Stimulated activated CD4-positive, alpha-beta T cell treated with anti-CD3 and anti-CD28 coated beads, Interleukin-1b, Interleukin-23, amount 100 ng/mL, for 4 hours (primary cell): ENCODE measurements at regions not wholly inside any gene's neighbourhood (a gene's known extent, or its start where the extent isn't known, plus 50 kb on each side); places are given as distances from the start of the nearest gene placed in this dataset.

ENCODE experiments used
- DNase-seq, 2 donors: peaks; one replicate each; pipeline ENCODE4 v3.0.0-alpha.2; 2020; ENCODE audit warnings: low read depth in 2 of 2

GRCh38 chr13:106238690-106239089 is 296.8 kb downstream of the EFNB2 start:
- DNase-seq: no peak

GRCh38 chr13:106234636-106235035 is 300.8 kb downstream of the EFNB2 start:
- DNase-seq: no peak

GRCh38 chr13:106233134-106233735 is 302.2 kb downstream of the EFNB2 start:
- DNase-seq: no peak

- no peak for DNase-seq
These were observed 302.8 kb downstream of the EFNB2 start for GRCh38 chr13:106232681-106233080.

- DNase-seq: no peak
These were observed 305.0 kb downstream of the EFNB2 start for GRCh38 chr13:106230450-106230849.

GRCh38 chr13:106225126-106225525 is 310.3 kb downstream of the EFNB2 start:
- DNase-seq: no peak

GRCh38 chr13:106220211-106220610 is 315.3 kb downstream of the EFNB2 start:
- DNase-seq: no peak

- no peak for DNase-seq
These were observed 322.3 kb downstream of the EFNB2 start for GRCh38 chr13:106213028-106213757.

GRCh38 chr13:106212386-106213010 is 323.0 kb downstream of the EFNB2 start:
- no peak for DNase-seq

- no peak for DNase-seq
These were observed 325.1 kb downstream of the EFNB2 start for GRCh38 chr13:106210324-106210723.

- DNase-seq: no peak
These were observed 329.6 kb downstream of the EFNB2 start for GRCh38 chr13:106205871-106206270.

- DNase-seq: no peak
These were observed 338.0 kb downstream of the EFNB2 start for GRCh38 chr13:106197496-106197895.

- DNase-seq: no peak
These were observed 347.9 kb downstream of the EFNB2 start for GRCh38 chr13:106187501-106188095.

- no peak for DNase-seq
These were observed 348.4 kb downstream of the EFNB2 start for GRCh38 chr13:106187101-106187500.

- DNase-seq: no peak
These were observed 349.0 kb downstream of the EFNB2 start for GRCh38 chr13:106186366-106187030.

GRCh38 chr13:106184790-106185189 is 350.7 kb downstream of the EFNB2 start:
- DNase-seq: no peak

GRCh38 chr13:106183410-106184065 is 351.9 kb downstream of the EFNB2 start:
- DNase-seq: no peak

GRCh38 chr13:106182404-106182803 is 353.1 kb downstream of the EFNB2 start:
- DNase-seq: no peak

GRCh38 chr13:106178816-106179215 is 356.6 kb downstream of the EFNB2 start:
- no peak for DNase-seq

- no peak for DNase-seq
These were observed 358.3 kb downstream of the EFNB2 start for GRCh38 chr13:106177146-106177545.

GRCh38 chr13:106176117-106176516 is 359.3 kb downstream of the EFNB2 start:
- no peak for DNase-seq
